NCI-H2029 treated with DMSO at 0.1 percent for 48 hours (cell line): ENCODE measurements at regions not wholly inside any gene's neighbourhood (a gene's known extent, or its start where the extent isn't known, plus 50 kb on each side); places are given as distances from the start of the nearest gene placed in this dataset.

Experiments used
- DNase-seq: peaks from one replicate; lab custom pipeline; 2025; lab: John Stamatoyannopoulos, UW

- DNase-seq, result no peak
These were observed 146.4 kb downstream of the IRS1 start for GRCh38 chr2:226652983-226653765.

GRCh38 chr2:226652369-226652768 lies 147.3 kb downstream of the IRS1 start:
- DNase-seq, result no peak

- DNase-seq, result no peak
These were observed 149.6 kb downstream of the IRS1 start for GRCh38 chr2:226649871-226650660.

- no peak for DNase-seq
These were observed 150.4 kb downstream of the IRS1 start for GRCh38 chr2:226649201-226649600.

GRCh38 chr2:226647621-226648518 lies 151.8 kb downstream of the IRS1 start:
- DNase-seq, result no peak

GRCh38 chr2:226644399-226644865 lies 155.2 kb downstream of the IRS1 start:
- no peak for DNase-seq

- DNase-seq, result no peak
These were observed 155.7 kb downstream of the IRS1 start for GRCh38 chr2:226643946-226644282.

DNA sequence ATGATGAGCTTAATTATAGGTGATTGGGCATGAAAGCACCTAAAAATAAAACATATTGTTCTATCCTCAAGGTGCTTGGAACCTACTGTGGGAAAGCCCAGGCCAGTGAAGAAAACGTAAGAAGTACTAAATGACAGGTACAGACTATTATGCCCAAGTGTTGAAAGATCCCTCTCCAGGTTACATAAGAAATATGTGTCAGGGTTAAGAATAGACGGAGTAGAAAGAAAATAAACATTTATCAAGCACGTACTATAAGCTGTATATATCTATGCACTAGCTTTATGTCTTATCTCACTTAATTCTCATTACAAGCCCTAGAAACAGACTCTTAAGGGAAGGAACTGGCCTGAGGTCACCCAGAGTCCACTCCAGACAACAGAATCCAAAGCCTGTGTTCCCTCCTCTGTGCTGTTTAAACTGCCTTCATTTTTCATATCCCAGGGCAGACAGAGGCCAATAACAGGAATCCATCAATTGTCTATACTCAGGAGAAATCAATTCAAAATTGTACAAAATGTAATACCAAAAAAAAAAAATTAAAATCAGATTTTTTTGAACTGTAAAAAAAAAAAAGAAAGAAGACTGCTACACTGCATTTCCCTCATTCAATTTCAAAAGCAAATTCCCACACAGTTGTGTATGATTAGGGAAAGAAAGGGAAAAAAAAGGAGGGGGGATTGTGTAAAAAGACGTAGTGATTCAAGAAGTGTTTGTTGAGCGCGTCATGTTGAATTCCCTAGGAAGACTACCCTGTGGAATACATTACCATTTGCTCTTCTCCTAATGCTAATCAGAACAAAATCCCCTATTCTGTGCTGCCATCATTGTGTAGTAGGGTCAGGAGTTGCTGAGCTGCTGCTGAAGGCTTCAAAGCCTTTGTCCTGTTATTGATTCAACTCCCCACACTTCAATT lies 156.3 kb downstream of the IRS1 start:
- no peak for DNase-seq

DNA sequence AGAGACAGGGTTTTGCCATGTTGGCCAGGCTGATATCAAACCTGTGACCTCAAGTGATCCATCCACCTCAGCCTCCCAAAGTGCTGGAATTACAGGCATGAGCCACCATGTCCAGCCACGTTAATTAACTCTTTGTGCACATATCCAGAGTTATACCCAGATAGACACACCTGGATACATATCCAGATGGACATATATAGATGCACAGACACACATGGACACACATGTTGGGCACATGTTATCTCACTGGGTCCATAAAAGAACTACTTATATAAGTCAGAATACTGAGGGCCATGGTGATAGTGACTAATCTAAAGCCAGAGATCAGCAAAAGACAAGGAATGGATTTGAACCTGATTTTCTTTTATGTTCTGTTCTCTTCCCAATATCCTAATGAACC lies 158.6 kb downstream of the IRS1 start:
- no peak for DNase-seq

- no peak for DNase-seq
These were observed 159.1 kb downstream of the IRS1 start for GRCh38 chr2:226640501-226640900.

GRCh38 chr2:226639550-226639949 lies 160.1 kb downstream of the IRS1 start:
- DNase-seq, result no peak

DNA sequence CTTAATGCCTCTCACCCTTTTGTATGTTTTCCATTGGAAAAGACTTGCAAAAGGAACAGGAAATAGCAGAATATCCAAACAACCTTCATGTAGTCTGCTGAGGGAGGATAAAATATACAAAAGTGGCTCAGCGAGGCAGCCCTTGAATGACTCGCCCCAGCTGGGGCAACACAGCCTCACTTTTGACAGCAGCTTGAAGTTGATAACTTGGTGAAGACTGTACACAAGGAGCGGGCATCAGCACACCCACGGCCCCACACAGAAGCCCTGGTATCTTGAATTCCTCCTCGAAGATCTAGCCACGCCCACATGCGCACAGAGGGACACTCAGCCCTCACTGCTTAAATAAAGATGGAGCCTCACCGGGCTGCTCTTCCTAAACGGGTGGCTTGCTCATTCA lies 161.0 kb downstream of the IRS1 start:
- DNase-seq, result no peak

DNA sequence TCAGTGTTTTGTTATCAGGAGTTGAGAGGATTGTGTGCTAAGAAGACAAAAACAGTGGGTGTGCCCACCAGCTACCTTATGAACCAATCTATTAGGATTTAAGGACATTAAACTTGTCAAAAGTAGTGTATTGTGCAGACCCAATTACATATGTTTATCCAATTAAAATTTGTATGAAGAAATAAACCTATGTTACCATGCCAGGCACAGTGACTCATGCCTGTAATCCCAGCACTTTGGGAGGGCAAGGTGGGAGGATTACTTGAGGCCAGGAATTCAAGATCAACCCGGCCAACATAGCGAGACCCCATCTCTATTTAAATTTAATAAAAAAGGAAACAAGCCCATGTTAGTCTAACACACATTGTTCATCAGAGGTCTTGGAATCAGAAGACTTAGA lies 162.2 kb downstream of the IRS1 start:
- no peak for DNase-seq

DNA sequence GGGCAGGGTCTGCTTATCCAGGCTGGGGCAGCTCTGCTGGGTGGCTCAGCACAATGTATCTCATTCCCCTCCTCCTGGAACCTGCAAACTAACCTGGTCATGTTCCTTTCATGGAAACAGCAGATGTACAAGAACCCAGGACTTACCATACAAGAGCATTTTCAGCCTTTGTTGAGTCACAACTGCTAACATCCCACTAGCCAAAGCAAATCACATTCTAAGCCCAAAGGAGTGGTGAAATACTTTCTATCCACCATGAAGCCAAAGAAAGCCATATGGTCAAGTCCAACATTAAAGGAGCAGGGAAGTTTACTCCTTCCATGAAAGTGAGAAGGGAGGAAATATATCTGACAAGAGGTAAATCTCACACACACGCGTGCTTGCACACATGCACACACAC lies 163.0 kb downstream of the IRS1 start:
- no peak for DNase-seq

DNA sequence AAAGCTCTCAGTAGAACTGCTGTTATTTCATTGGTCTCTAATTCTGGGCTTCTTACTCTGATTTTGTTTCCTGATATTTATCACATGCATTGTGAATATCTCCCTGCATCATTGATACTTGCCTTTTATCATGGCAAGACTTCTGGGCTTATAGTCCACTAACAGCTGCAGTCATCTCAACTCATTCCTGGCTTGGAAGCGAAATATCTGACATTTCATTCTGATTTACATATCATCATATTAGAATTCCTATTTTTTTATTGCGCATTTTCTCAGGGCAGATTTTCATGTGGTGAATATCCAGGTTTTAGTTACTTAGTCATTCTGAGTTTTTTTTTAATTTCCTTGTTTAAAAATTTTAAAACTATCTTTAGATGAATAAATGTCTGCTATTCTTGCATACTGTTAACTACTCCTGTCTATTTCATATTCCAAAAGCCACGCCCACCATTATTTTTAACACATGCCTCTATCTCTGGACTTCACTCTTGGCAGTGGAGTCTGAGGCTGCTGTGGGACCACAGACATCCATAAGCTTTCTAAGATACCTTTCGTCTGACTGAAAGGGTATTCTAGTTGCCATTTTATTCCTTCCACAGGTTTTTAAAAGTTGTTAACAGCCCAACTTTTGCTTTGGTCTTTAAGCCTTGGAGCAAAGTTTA lies 164.5 kb downstream of the IRS1 start:
- no peak for DNase-seq

DNA sequence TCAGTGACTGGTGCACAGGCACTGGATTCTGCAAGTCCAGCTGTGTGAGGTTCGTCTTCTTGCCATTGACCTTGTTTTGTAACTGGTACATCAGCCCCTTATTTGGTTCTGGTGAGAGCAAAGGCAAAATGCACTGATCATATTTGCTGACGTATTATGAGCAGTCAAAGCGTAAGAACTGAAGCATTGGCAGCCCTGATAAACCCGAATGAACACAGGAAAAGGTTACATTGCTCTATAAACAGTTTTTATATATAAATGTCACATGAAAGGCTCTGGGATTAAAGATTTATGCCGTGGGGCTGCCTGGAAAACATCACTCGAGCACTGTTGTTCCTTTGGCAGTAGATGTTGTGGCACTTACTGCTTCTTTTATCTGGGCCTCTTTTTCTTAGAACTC lies 167.9 kb downstream of the IRS1 start:
- no peak for DNase-seq

- DNase-seq, result no peak
These were observed 168.4 kb downstream of the IRS1 start for GRCh38 chr2:226631187-226631586.

DNA sequence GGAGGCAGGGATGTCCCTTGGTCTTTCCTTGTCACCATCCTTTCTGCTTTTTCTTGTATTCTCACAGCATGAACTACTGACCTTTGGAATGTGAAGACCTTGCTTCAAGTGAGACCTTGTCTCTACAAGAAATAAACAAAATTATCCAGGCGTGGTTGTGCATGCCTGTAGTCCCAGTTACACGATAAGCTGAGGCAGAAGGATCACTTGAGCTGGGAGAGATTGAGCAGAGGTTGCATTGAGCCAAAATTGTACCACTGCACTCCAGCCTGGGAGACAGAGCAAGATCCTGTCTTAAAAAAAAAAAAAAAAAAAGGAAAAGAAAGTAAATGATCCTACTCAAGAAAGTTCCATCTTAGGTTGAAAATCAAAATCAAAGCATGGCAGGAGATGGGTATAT lies 173.7 kb downstream of the IRS1 start:
- DNase-seq, result no peak

GRCh38 chr2:226623587-226624368 lies 175.8 kb downstream of the IRS1 start:
- DNase-seq, result no peak

GRCh38 chr2:226622484-226622883 lies 177.1 kb downstream of the IRS1 start:
- no peak for DNase-seq
